Left ventricle myocardium superior (tissue), 1 donor: ENCODE measurements at regions not wholly inside any gene's neighbourhood (a gene's known extent, or its start where the extent isn't known, plus 50 kb on each side); places are given as distances from the start of the nearest gene placed in this dataset.

Experiments used
- ATAC-seq: fragments of 200-7000 bp; cut with Tn5 transposase; one replicate; pipeline ENCODE4 v1.9.1; 2020; ENCODE audit warnings: mild to moderate bottlenecking, moderate library complexity
- DNase-seq: peaks from one replicate; pipeline ENCODE4 v3.0.0-alpha.2; 2020
- intact Hi-C: fragments of 100-400 bp; cut with micrococcal nuclease; formaldehyde crosslinking; loops from one replicate; pipeline ENCODE4 v1.11.0; 2022
- donor health status: DM: no; HTN: yes; CAD: no; lungs with severe emphysema.

- ATAC-seq (no peak), DNase-seq (no peak)
- intact Hi-C loops, result no loop called here
Observed at GRCh38 chr13:105084931-105085330, 1450.5 kb downstream of the EFNB2 start.

- intact Hi-C loops, result no loop called here
- peak; percentile 72 for ATAC-seq
- DNase-seq, result no peak
Observed at GRCh38 chr13:105083992-105084391, 1451.5 kb downstream of the EFNB2 start.

GRCh38 chr13:105074755-105075154, 1460.7 kb downstream of the EFNB2 start:
- DNase-seq (no peak), ATAC-seq (no peak)
- intact Hi-C loops, result no loop called here

GRCh38 chr13:105073041-105073440, 1462.4 kb downstream of the EFNB2 start:
- no peak for DNase-seq
- ATAC-seq, result no peak
- intact Hi-C loops, result no loop called here

- intact Hi-C loops, result no loop called here
- ATAC-seq (no peak), DNase-seq (no peak)
Observed at GRCh38 chr13:105070452-105070851, 1465.0 kb downstream of the EFNB2 start.

GRCh38 chr13:105069106-105069505, 1466.4 kb downstream of the EFNB2 start:
- ATAC-seq, result no peak
- DNase-seq, result no peak
- intact Hi-C loops, result no loop called here

- DNase-seq (no peak), ATAC-seq (no peak)
- intact Hi-C loops, result no loop called here
Observed at GRCh38 chr13:105063676-105064075, 1471.8 kb downstream of the EFNB2 start.

GRCh38 chr13:105059786-105060185, 1475.7 kb downstream of the EFNB2 start:
- intact Hi-C loops, result no loop called here
- ATAC-seq, result no peak
- DNase-seq, result no peak

- DNase-seq, result no peak
- ATAC-seq, result no peak
- intact Hi-C loops, result no loop called here
Observed at GRCh38 chr13:105058517-105058916, 1476.9 kb downstream of the EFNB2 start.

- DNase-seq (no peak), ATAC-seq (no peak)
- intact Hi-C loops, result no loop called here
Observed at GRCh38 chr13:105052711-105053110, 1482.8 kb downstream of the EFNB2 start.

- ATAC-seq (no peak), DNase-seq (no peak)
- intact Hi-C loops, result no loop called here
Observed at GRCh38 chr13:105050686-105051085, 1484.8 kb downstream of the EFNB2 start.

- ATAC-seq (no peak), DNase-seq (no peak)
- intact Hi-C loops, result no loop called here
Observed at GRCh38 chr13:105048677-105049076, 1486.8 kb downstream of the EFNB2 start.

- DNase-seq (no peak), ATAC-seq (no peak)
- intact Hi-C loops, result no loop called here
Observed at GRCh38 chr13:105047676-105048295, 1487.7 kb downstream of the EFNB2 start.

GRCh38 chr13:105037110-105037509, 1498.4 kb downstream of the EFNB2 start:
- intact Hi-C loops, result no loop called here
- ATAC-seq, result no peak
- no peak for DNase-seq

GRCh38 chr13:105035092-105035491, 1500.4 kb downstream of the EFNB2 start:
- ATAC-seq, result no peak
- intact Hi-C loops, result no loop called here
- no peak for DNase-seq

GRCh38 chr13:105033999-105034398, 1501.5 kb downstream of the EFNB2 start:
- ATAC-seq (no peak), DNase-seq (no peak)
- intact Hi-C loops, result no loop called here

GRCh38 chr13:105031306-105031705, 1504.2 kb downstream of the EFNB2 start:
- ATAC-seq (no peak), DNase-seq (no peak)
- intact Hi-C loops, result no loop called here

GRCh38 chr13:105030851-105031250, 1504.6 kb downstream of the EFNB2 start:
- intact Hi-C loops, result no loop called here
- no peak for ATAC-seq
- no peak for DNase-seq

GRCh38 chr13:105019073-105019472, 1516.4 kb downstream of the EFNB2 start:
- DNase-seq (no peak), ATAC-seq (no peak)
- intact Hi-C loops, result no loop called here

- intact Hi-C loops, result no loop called here
- ATAC-seq, result peak; percentile 23
Observed at GRCh38 chr13:105016266-105016665, 1519.2 kb downstream of the EFNB2 start.

GRCh38 chr13:105008604-105009003, 1526.9 kb downstream of the EFNB2 start:
- intact Hi-C loops, result no loop called here
- no peak for ATAC-seq

More at GRCh38 chr13:105016266-105016665, 1519.2 kb downstream of the EFNB2 start:
- no peak for DNase-seq

More at GRCh38 chr13:105008604-105009003, 1526.9 kb downstream of the EFNB2 start:
- DNase-seq, result no peak
